Colonic mucosa (tissue), 4 donors: ENCODE measurements at regions not wholly inside any gene's neighbourhood (a gene's known extent, or its start where the extent isn't known, plus 50 kb on each side); places are given as distances from the start of the nearest gene placed in this dataset.
"Not testable (repeated sequence)": the region's sequence is repeated elsewhere in the genome, so short reads cannot be mapped to it uniquely, and the experiment has no call there.

ENCODE experiments used
- DNase-seq: peaks from one replicate; pipeline ENCODE4 v3.0.0-alpha.2; 2020
- H3K27ac ChIP-seq: fragments of 200-600 bp; one replicate; pipeline ENCODE4 v1.8.0; 2021
- H3K27me3 ChIP-seq: fragments of 200-600 bp; one replicate; pipeline ENCODE4 v1.8.0; 2021
- H3K36me3 ChIP-seq: fragments of 200-600 bp; one replicate; pipeline ENCODE4 v1.8.0; 2021
- H3K4me1 ChIP-seq: fragments of 200-600 bp; one replicate; pipeline ENCODE4 v1.8.0; 2021; ENCODE audit warnings: mild to moderate bottlenecking
- H3K4me3 ChIP-seq: fragments of 200-600 bp; one replicate; pipeline ENCODE4 v1.8.0; 2021
- H3K9ac ChIP-seq, 2 donors: one replicate each; pipeline ENCODE4 v1.7.0; 2013; ENCODE audit warnings: control low read depth in 2 of 2, low read depth in 2 of 2, low read length in 2 of 2
- H3K9me3 ChIP-seq: fragments of 200-600 bp; one replicate; pipeline ENCODE4 v1.8.0; 2021
- intact Hi-C: fragments of 100-400 bp; cut with DNase I; formaldehyde crosslinking; loops from one replicate; pipeline ENCODE4 v1.14.1; 2022
- TF ChIP-seq, protein P1 (sequence below): fragments of 200-600 bp; IDR thresholded peaks from one replicate; pipeline ENCODE4 v1.8.0; 2022; ENCODE audit warnings: antibody characterized with exemption, mild to moderate bottlenecking
- donor health status: healthy.
- donor health status: DM: no; HTN: no; CAD: no.
- donor health status: DM: no; HTN: no; CAD: no.

DNA sequence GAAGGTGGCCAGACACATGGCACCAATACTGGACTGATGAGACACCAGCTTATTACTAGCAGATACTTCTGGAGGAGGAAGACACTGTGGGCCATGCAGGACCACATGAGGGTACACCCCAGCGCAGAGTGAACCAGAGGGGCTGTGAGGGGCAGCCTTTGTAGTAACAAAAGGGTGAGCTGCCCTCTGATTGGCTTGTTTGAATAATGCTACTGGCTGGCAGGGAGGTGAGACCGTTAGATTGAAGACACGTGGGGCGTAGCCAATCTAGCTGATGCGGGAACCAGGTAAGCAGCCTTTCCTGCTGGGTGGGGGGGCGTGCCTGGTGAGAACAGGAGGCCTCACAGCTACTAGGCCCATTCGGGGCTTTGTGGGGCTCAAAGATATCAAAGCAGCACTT, 102.8 kb upstream of the SEC14L1 start:
- Histone ChIP-seq H3K36me3 (no peaks in the 10 kb centered on the region), H3K4me3 (no peak overlapping the region), H3K27me3 (no peaks in the 10 kb centered on the region), H3K27ac (no peak overlapping the region), H3K9ac (no peak overlapping the region), H3K4me1 (no peaks in the 10 kb centered on the region), H3K9me3 (no peaks in the 10 kb centered on the region)
- DNase-seq: no peak
- TF ChIP-seq, protein P1, sequence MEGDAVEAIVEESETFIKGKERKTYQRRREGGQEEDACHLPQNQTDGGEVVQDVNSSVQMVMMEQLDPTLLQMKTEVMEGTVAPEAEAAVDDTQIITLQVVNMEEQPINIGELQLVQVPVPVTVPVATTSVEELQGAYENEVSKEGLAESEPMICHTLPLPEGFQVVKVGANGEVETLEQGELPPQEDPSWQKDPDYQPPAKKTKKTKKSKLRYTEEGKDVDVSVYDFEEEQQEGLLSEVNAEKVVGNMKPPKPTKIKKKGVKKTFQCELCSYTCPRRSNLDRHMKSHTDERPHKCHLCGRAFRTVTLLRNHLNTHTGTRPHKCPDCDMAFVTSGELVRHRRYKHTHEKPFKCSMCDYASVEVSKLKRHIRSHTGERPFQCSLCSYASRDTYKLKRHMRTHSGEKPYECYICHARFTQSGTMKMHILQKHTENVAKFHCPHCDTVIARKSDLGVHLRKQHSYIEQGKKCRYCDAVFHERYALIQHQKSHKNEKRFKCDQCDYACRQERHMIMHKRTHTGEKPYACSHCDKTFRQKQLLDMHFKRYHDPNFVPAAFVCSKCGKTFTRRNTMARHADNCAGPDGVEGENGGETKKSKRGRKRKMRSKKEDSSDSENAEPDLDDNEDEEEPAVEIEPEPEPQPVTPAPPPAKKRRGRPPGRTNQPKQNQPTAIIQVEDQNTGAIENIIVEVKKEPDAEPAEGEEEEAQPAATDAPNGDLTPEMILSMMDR: no peak
- intact Hi-C loops: no loop called here

DNA sequence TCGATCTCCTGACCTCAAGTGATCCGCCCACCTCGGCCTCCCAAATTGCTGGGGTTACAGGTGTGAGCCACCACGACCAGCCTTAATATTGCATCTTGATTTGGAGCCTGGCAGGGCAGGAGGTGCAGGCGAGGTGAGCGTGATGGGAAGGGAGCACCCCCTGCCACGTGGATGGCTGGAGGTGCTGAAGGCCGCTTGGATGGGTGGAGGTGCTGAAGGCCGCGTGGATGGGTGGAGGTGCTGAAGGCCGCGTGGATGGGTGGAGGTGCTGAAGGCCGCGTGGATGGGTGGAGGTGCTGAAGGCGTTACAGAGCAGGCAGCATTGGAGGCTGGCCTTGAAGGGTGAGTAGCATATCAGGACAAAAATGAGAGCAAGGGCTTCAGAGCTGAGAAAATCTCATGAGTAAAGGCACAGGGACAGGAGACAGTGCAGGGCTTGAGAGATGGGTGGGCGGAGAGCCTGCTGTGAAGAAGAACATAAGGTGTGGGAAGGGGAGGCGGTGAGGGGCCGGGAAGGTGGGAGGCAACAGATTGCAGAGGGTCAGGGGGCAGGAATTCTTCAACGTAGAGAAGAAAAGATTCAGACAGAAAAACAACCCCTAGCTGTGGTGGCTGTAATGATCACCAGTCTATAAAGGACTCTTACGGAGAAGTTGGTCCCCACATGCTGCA, 101.7 kb upstream of the SEC14L1 start:
- Histone ChIP-seq H3K4me3 (no peak overlapping the region), H3K27me3 (no peaks in the 10 kb centered on the region), H3K9ac (no peak overlapping the region), H3K27ac (no peak overlapping the region), H3K9me3 (no peaks in the 10 kb centered on the region), H3K36me3 (no peaks in the 10 kb centered on the region), H3K4me1 (no peaks in the 10 kb centered on the region)
- TF ChIP-seq, protein P1: no peak
- intact Hi-C loops: no loop called here
- DNase-seq: no peak

DNA sequence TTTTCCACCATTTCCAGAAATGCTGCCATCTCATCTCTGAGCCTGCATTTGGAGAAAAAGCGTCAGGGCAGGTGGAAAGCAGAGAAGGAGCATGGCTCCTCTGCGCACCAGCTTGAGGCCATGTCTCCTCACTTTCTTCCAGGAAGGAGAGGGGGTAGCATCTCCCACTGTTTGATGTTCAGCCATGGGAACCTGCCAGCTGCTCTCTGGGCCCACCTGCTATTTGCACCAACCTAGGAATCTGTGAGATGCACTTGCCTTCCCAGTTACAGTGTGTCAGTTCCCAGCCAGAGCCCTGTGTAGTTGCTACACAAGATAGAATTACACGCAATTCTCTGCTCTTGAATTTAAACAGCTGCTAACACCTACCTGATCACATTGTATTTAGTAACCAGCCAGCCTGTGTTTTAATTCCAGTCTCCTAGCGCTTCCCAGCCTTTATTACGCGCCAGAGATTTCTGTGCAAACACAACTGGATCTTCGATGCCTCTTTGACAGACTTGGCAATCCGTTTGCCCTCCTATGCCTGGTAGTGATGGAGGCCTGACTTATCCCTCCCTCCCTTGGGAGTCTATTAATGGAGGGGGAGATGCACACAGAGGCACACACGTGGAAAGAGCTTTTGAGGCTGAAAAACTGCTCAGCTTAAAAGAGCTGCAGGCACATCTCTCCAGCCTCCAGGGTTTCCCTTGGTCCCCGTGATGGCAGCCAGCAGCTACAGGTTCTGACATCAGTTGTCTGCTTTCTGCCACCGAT, 98.1 kb upstream of the SEC14L1 start:
- TF ChIP-seq, protein P1: no peak
- no peak for DNase-seq
- intact Hi-C loops: no loop called here
- no peak overlapping the region for H3K27ac ChIP-seq
- no peaks in the 10 kb centered on the region for H3K27me3 ChIP-seq
- no peaks in the 10 kb centered on the region for H3K9me3 ChIP-seq
- no peak overlapping the region for H3K9ac ChIP-seq
- no peak overlapping the region for H3K4me3 ChIP-seq
- H3K36me3 ChIP-seq: no peaks in the 10 kb centered on the region
- H3K4me1 ChIP-seq: no peaks in the 10 kb centered on the region

DNA sequence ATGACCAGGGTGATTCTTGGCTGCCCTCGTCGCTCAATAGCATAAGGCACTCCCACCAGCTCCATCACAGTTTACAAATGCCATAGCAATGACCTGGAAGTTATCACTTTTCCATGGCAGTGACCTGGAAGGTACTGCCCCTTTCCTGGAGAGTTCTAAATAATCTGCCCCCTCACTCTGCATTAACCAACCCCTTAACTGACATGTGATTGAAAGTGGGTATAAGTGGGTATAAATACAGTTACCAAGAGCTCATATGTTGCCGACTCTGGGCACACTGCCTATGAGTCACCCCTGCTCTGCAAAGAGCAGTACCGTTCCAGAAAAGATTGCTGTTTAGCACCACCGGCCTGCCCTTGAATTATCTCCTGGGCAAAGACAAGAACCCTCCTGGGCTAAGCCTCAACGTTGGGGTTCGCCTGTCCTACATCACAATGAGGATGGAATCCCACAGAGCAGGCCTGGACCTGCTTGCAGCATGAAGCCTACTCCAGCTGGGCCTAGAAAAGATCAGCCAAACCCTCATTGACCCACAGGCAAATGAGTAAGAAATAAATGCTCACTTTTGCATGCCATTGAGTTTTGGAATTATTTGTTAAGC, 95.2 kb upstream of the SEC14L1 start:
- no peaks in the 10 kb centered on the region for H3K36me3 ChIP-seq
- TF ChIP-seq, protein P1: no peak
- H3K4me1 ChIP-seq: no peaks in the 10 kb centered on the region
- intact Hi-C loops: no loop called here
- H3K27me3 ChIP-seq: no peaks in the 10 kb centered on the region
- H3K27ac ChIP-seq: no peak overlapping the region
- H3K4me3 ChIP-seq: no peak overlapping the region
- H3K9ac ChIP-seq: no peak overlapping the region
- H3K9me3 ChIP-seq: no peaks in the 10 kb centered on the region
- no peak for DNase-seq

DNA sequence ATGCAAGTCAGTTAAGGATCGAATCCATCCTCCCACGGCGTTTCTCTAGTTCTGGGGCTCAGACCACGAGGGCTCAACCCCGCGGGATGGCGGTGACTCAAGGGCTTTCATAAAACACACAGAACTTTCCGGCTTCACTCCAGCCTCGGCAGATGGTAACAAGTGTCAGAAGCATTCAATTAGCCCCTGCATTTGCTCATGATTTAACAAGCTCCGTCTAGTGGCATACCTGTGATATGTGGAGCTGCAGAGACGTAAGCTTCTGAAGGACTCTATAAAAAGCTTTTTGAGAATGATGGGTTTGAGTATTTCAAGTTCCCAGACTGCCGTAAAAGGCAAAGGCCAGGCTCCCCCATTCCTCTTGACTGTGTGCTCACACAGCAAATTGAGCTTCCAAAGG, 91.3 kb upstream of the SEC14L1 start:
- H3K27me3 ChIP-seq: no peaks in the 10 kb centered on the region

DNA sequence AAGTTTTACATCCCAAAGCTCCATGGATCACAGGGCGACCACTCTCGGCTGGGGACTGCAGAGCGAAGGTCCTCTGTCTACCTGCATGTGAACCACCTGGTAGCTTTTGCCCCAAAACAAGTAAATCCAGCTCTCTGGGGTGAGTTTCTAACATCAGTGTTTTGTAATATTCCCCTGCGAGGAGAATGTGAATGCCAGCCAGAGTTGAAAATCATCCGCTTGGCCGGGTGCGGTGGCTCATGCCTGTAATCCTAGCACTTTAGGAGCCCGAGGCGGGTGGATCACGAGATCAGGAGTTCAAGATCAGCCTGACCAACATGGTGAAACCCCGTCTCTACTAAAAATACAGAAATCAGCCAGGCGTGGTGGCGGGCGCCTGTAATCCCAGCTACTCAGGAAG, 89.9 kb upstream of the SEC14L1 start:
- H3K4me3 ChIP-seq, intact Hi-C loops, H3K27ac ChIP-seq, H3K9me3 ChIP-seq, H3K27me3 ChIP-seq, H3K36me3 ChIP-seq, H3K4me1 ChIP-seq, DNase-seq, H3K9ac ChIP-seq: not testable (repeated sequence)

More for the DNA sequence above, 91.3 kb upstream of the SEC14L1 start:
- no peak overlapping the region for H3K4me3 ChIP-seq
- H3K4me1 ChIP-seq: no peaks in the 10 kb centered on the region
- H3K36me3 ChIP-seq: no peaks in the 10 kb centered on the region
- no peak overlapping the region for H3K27ac ChIP-seq
- no peak for DNase-seq
- no peak overlapping the region for H3K9ac ChIP-seq
- TF ChIP-seq, protein P1: no peak
- H3K9me3 ChIP-seq: no peaks in the 10 kb centered on the region
- intact Hi-C loops: no loop called here
